ENCODE measurements at regions not wholly inside any gene's neighbourhood (a gene's known extent, or its start where the extent isn't known, plus 50 kb on each side); places are given as distances from the start of the nearest gene placed in this dataset.

DNA sequence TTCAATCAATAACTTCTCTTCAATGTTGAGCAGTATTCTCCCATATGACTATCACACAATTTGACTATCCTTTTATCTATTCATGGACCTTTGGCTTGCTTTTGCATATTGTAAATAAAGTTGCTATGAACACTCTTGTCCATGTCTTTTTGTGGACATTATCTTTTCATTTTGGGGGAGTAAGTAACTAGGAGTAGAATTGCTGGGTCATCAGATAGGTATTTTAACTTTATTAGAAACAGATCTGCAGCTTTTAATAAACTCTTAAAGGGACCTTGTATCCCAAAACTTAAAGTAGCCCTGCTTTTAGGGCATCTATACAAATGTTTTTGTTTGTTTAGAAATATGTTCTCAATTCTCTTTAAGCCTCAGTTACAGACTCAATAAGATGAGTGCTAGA is 614.2 kb upstream of the CITED2 start:
- TF ChIP-seq, protein P1, sequence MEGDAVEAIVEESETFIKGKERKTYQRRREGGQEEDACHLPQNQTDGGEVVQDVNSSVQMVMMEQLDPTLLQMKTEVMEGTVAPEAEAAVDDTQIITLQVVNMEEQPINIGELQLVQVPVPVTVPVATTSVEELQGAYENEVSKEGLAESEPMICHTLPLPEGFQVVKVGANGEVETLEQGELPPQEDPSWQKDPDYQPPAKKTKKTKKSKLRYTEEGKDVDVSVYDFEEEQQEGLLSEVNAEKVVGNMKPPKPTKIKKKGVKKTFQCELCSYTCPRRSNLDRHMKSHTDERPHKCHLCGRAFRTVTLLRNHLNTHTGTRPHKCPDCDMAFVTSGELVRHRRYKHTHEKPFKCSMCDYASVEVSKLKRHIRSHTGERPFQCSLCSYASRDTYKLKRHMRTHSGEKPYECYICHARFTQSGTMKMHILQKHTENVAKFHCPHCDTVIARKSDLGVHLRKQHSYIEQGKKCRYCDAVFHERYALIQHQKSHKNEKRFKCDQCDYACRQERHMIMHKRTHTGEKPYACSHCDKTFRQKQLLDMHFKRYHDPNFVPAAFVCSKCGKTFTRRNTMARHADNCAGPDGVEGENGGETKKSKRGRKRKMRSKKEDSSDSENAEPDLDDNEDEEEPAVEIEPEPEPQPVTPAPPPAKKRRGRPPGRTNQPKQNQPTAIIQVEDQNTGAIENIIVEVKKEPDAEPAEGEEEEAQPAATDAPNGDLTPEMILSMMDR (IDR thresholded peaks at IDR 0.05), result no peak
- no peak for TF ChIP-seq POLR2A (IDR thresholded peaks at IDR 0.05)
